OCI-LY1 (cell line): ENCODE measurements at regions not wholly inside any gene's neighbourhood (a gene's known extent, or its start where the extent isn't known, plus 50 kb on each side); places are given as distances from the start of the nearest gene placed in this dataset.

Experiments used
- EZH2 ChIP-seq: fragments of 200-600 bp; sonication (generic), shearing (Covaris generic); IDR thresholded peaks from 2 replicates; pipeline ENCODE4 v1.8.0; 2017; ENCODE audit warnings: borderline replicate concordance, mixed run types, mild to moderate bottlenecking, antibody characterized with exemption, low read length, moderate library complexity, mixed read lengths
- TF ChIP-seq, protein P1 (sequence below): fragments of 200-600 bp; sonication (generic), shearing (Covaris generic); IDR thresholded peaks from 2 replicates; pipeline ENCODE4 v1.5.1; 2017; ENCODE audit warnings: mild to moderate bottlenecking, antibody characterized with exemption, low read length, moderate library complexity, mixed read lengths

- TF ChIP-seq, protein P1, sequence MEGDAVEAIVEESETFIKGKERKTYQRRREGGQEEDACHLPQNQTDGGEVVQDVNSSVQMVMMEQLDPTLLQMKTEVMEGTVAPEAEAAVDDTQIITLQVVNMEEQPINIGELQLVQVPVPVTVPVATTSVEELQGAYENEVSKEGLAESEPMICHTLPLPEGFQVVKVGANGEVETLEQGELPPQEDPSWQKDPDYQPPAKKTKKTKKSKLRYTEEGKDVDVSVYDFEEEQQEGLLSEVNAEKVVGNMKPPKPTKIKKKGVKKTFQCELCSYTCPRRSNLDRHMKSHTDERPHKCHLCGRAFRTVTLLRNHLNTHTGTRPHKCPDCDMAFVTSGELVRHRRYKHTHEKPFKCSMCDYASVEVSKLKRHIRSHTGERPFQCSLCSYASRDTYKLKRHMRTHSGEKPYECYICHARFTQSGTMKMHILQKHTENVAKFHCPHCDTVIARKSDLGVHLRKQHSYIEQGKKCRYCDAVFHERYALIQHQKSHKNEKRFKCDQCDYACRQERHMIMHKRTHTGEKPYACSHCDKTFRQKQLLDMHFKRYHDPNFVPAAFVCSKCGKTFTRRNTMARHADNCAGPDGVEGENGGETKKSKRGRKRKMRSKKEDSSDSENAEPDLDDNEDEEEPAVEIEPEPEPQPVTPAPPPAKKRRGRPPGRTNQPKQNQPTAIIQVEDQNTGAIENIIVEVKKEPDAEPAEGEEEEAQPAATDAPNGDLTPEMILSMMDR = no peak
- no peak for TF ChIP-seq EZH2
Observed at GRCh38 chr13:106700007-106700406, 132.1 kb upstream of the ARGLU1 start.
